K562 (cell line): ENCODE measurements at regions not wholly inside any gene's neighbourhood (a gene's known extent, or its start where the extent isn't known, plus 50 kb on each side); places are given as distances from the start of the nearest gene placed in this dataset.

ENCODE experiments used
- ATAC-seq: fragments of 200-7000 bp; cut with Tn5 transposase; 3 replicates; pipeline ENCODE4 v1.9.1; 2020; ENCODE audit warnings: moderate library complexity
- BruUV-seq: library from RNA; stranded (reverse); fragments of 400-500 nt; replicated peaks from 2 replicates; lab custom pipeline; 2021; lab: Mats Ljungman, UMichigan
- CTCF ChIA-PET: fragments of 300-600 bp; formaldehyde crosslinking; extraction: SDS; loops from one replicate; lab custom pipeline; 2021; ENCODE audit warnings: low intra/inter-chr PET ratio; lab: Yijun Ruan, JAX
- POLR2A ChIA-PET: fragments of 300-600, 350-650 bp; sonication (Branson Sonifier 250); formaldehyde crosslinking; extraction: SDS; loops from one replicate; lab custom pipeline; 2021; ENCODE audit warnings: antibody characterized with exemption, inconsistent platforms; lab: Yijun Ruan, JAX
- DNase-seq, 4 experiments: peaks; one replicate each; pipeline versions ENCODE4 v3.0.0 to v3.0.0-alpha.2; 2011 to 2018; ENCODE audit warnings: low spot score in 3 of 4, mixed read lengths in 3 of 4; ENCODE audit errors: extremely low read depth in 1 of 4
- FAIRE-seq: peaks from 2 replicates; lab custom pipeline; 2011; peaks lifted over from hg19 to GRCh38; lab: Jason Lieb, UNC
- H2AFZ ChIP-seq: 2 replicates; pipeline ENCODE4 v1.6.0; 2011; ENCODE audit warnings: low read depth, low read length, control low read depth, inconsistent platforms
- H3K27ac ChIP-seq: fragments of 200-600 bp; 3 replicates; pipeline ENCODE4 v1.8.0; 2011; ENCODE audit warnings: low read depth, mild to moderate bottlenecking, control low read depth, inconsistent platforms, low read length, moderate library complexity, mixed read lengths; ENCODE audit errors: extremely low read depth
- H3K27me3 ChIP-seq, 2 experiments: fragments of 300-600 bp in 1 of 2; 2 replicates in 1 of 2; 3 replicates in 1 of 2; pipeline versions ENCODE4 v1.6.0 to v1.8.0; 2011; ENCODE audit warnings: inconsistent platforms in 2 of 2, low read length in 2 of 2, mild to moderate bottlenecking in 1 of 2, mixed read lengths in 1 of 2, moderate library complexity in 1 of 2; ENCODE audit not compliant: control insufficient read depth in 2 of 2, insufficient read depth in 2 of 2
- H3K36me3 ChIP-seq: fragments of 300-600 bp; 3 replicates; pipeline ENCODE4 v1.8.0; 2011; ENCODE audit warnings: mild to moderate bottlenecking, low read length, inconsistent platforms; ENCODE audit not compliant: control insufficient read depth, insufficient read depth
- H3K4me1 ChIP-seq, 2 experiments: fragments of 200-600 bp in 1 of 2; replicated peaks in 1 of 2; 2 replicates in 1 of 2; 3 replicates in 1 of 2; pipeline versions ENCODE4 v1.5.1 to v1.8.0; 2011; ENCODE audit warnings: inconsistent platforms in 2 of 2, low read length in 2 of 2, mild to moderate bottlenecking in 1 of 2, mixed read lengths in 1 of 2, moderate library complexity in 1 of 2; ENCODE audit not compliant: control insufficient read depth in 2 of 2, insufficient read depth in 2 of 2
- H3K4me2 ChIP-seq: 2 replicates; pipeline ENCODE4 v1.6.1; 2011; ENCODE audit warnings: low read length, control low read depth, inconsistent platforms, mixed read lengths; ENCODE audit not compliant: insufficient read depth
- H3K4me3 ChIP-seq: fragments of 200-600 bp; sonication (generic), shearing (Covaris generic); 2 replicates; pipeline ENCODE4 v1.5.1; 2016; ENCODE audit warnings: control low read depth, inconsistent platforms
- H3K79me2 ChIP-seq: fragments of 200-600 bp; 3 replicates; pipeline ENCODE4 v1.8.0; 2011; ENCODE audit warnings: low read length, inconsistent platforms; ENCODE audit not compliant: control insufficient read depth, insufficient read depth
- H3K9ac ChIP-seq, 2 experiments: 2 replicates each; pipeline versions ENCODE4 v1.6.0 to v1.6.1; 2011; ENCODE audit warnings: low read depth in 2 of 2, low read length in 2 of 2, control low read depth in 1 of 2, inconsistent platforms in 1 of 2, mild to moderate bottlenecking in 1 of 2, mixed read lengths in 1 of 2; ENCODE audit not compliant: insufficient read depth in 1 of 2
- H3K9me1 ChIP-seq: one replicate; pipeline ENCODE4 v1.6.0; 2011; ENCODE audit warnings: inconsistent platforms, mild to moderate bottlenecking, low read length, moderate library complexity; ENCODE audit not compliant: control insufficient read depth, insufficient read depth
- H3K9me3 ChIP-seq: replicated peaks from 2 replicates; pipeline ENCODE4 v1.5.1; 2011; ENCODE audit warnings: low read depth, low read length, inconsistent platforms; ENCODE audit not compliant: control insufficient read depth, insufficient read depth
- H4K20me1 ChIP-seq: replicated peaks from 2 replicates; pipeline ENCODE4 v1.6.1; 2011; ENCODE audit warnings: low read length, inconsistent platforms, mixed read lengths; ENCODE audit not compliant: control insufficient read depth, insufficient read depth
- CBFA2T3 ChIP-seq: fragments of 450-650 bp; IDR thresholded peaks from 2 replicates; pipeline ENCODE4 v1.6.1; 2017
- CUX1 ChIP-seq: fragments of 200-800 bp; sonication (Bioruptor generic); IDR thresholded peaks from 2 replicates; pipeline ENCODE4 v1.6.1; 2016; ENCODE audit warnings: missing genetic modification characterization, missing compliant biosample characterization
- CXXC5 ChIP-seq: fragments of 250-450 bp; sonication (Bioruptor Pico); IDR thresholded peaks from 2 replicates; pipeline ENCODE4 v1.8.0; 2022; ENCODE audit warnings: inconsistent platforms, mild to moderate bottlenecking, moderate library complexity
- DPF2 ChIP-seq: fragments of 450-650 bp; IDR thresholded peaks from 2 replicates; pipeline ENCODE4 v1.6.1; 2016
- JUNB ChIP-seq: fragments of 450-650 bp; formaldehyde crosslinking; conservative IDR thresholded peaks from 2 replicates; pipeline ENCODE4 v1.4.0; 2020; ENCODE audit warnings: mild to moderate bottlenecking
- KDM4B ChIP-seq, 2 experiments: fragments of 450-650 bp in 1 of 2; sonication (generic) in 1 of 2; IDR thresholded peaks; 2 replicates each; pipeline ENCODE4 v1.6.1; 2016 to 2017; ENCODE audit warnings: borderline replicate concordance in 2 of 2, antibody characterized with exemption in 1 of 2, low read depth in 1 of 2, mild to moderate bottlenecking in 1 of 2
- RFX1 ChIP-seq: fragments of 450-650 bp; IDR thresholded peaks from 2 replicates; pipeline ENCODE4 v1.6.1; 2016; ENCODE audit warnings: mild to moderate bottlenecking, moderate library complexity
- SETDB1 ChIP-seq: IDR thresholded peaks from one replicate; pipeline ENCODE4 v1.6.1; 2012; ENCODE audit warnings: low read length, control low read depth, inconsistent platforms
- YBX1 ChIP-seq: fragments of 450-650 bp; IDR thresholded peaks from 2 replicates; pipeline ENCODE4 v1.7.1; 2016; ENCODE audit warnings: mild to moderate bottlenecking
- ZNF436 ChIP-seq: fragments of 250-450, 450-650 bp; sonication (Bioruptor Pico); formaldehyde crosslinking; IDR thresholded peaks from 2 replicates; pipeline ENCODE4 v1.7.0; 2020; ENCODE audit warnings: mild to moderate bottlenecking
- WGBS: fragments of 100-300 bp; shearing (Covaris generic); methylation state at CpG from one replicate; pipeline ENCODE4 v1.1.6; 2016; ENCODE audit warnings: low coverage, mixed read lengths; ENCODE audit not compliant: insufficient coverage; ENCODE audit errors: missing lambda C conversion rate; 5-methylcytosine and 5-hydroxymethylcytosine counted together
- in situ Hi-C: fragments of 300-500 bp; cut with MboI; formaldehyde crosslinking; loops from 4 replicates; pipeline ENCODE4 v1.15.0; 2018; ENCODE audit warnings: inconsistent platforms, mixed read lengths
- intact Hi-C: fragments of 100-400 bp; cut with micrococcal nuclease; formaldehyde crosslinking; loops from 2 replicates; pipeline ENCODE4 v1.14.2; 2022
- TF ChIP-seq, protein P1 (sequence below): sonication (generic); formaldehyde crosslinking; IDR thresholded peaks from 2 replicates; pipeline ENCODE4 v1.8.0; 2023; ENCODE audit warnings: missing genetic modification reagents, mild to moderate bottlenecking, borderline replicate concordance

- no peak for TF ChIP-seq CUX1 (CRISPR knock-in tag)
- TF ChIP-seq, all 486 proteins: peak for 1
Measured at GRCh38 chr10:81179805-81180452, 642.2 kb downstream of the SH2D4B start (continued).

GRCh38 chr10:81182296-81182695, 644.6 kb downstream of the SH2D4B start:
- DNase-seq (no peak), FAIRE-seq (no peak), ATAC-seq (no peak)
- Histone ChIP-seq H3K4me2 (no peak overlapping the region), H3K27me3 (no peaks in the 10 kb centered on the region), H3K4me3 (no peak overlapping the region), H3K27ac (no peak overlapping the region), H4K20me1 (no peaks in the 10 kb centered on the region), H3K79me2 (no peaks in the 10 kb centered on the region), H3K9me3 (peaks cover 4% of the 10 kb centered on the region), H3K9ac (no peak overlapping the region), H3K36me3 (no peaks in the 10 kb centered on the region), H3K4me1 (no peaks in the 10 kb centered on the region), H3K9me1 (no peaks in the 10 kb centered on the region), H2AFZ (no peak overlapping the region)
- BruUV-seq: no TSS peak
- ChIA-PET POLR2A (no interaction called here), CTCF (no interaction called here)
- WGBS: 4% methylated on average over 13 of the region's 13 CpGs
- TF ChIP-seq DPF2 (no peak), CXXC5 (CRISPR knock-in tag) (no peak), SETDB1 (no peak), ZNF436 (no peak), RFX1 (no peak), YBX1 (no peak), KDM4B (IDR thresholded peaks at IDR 0.05; ENCODE audit: borderline replicate concordance in 2 of 2, low read depth in 1 of 2) (no peak), JUNB (CRISPR knock-in tag) (no peak), CBFA2T3 (no peak)
- TF ChIP-seq, protein P1, sequence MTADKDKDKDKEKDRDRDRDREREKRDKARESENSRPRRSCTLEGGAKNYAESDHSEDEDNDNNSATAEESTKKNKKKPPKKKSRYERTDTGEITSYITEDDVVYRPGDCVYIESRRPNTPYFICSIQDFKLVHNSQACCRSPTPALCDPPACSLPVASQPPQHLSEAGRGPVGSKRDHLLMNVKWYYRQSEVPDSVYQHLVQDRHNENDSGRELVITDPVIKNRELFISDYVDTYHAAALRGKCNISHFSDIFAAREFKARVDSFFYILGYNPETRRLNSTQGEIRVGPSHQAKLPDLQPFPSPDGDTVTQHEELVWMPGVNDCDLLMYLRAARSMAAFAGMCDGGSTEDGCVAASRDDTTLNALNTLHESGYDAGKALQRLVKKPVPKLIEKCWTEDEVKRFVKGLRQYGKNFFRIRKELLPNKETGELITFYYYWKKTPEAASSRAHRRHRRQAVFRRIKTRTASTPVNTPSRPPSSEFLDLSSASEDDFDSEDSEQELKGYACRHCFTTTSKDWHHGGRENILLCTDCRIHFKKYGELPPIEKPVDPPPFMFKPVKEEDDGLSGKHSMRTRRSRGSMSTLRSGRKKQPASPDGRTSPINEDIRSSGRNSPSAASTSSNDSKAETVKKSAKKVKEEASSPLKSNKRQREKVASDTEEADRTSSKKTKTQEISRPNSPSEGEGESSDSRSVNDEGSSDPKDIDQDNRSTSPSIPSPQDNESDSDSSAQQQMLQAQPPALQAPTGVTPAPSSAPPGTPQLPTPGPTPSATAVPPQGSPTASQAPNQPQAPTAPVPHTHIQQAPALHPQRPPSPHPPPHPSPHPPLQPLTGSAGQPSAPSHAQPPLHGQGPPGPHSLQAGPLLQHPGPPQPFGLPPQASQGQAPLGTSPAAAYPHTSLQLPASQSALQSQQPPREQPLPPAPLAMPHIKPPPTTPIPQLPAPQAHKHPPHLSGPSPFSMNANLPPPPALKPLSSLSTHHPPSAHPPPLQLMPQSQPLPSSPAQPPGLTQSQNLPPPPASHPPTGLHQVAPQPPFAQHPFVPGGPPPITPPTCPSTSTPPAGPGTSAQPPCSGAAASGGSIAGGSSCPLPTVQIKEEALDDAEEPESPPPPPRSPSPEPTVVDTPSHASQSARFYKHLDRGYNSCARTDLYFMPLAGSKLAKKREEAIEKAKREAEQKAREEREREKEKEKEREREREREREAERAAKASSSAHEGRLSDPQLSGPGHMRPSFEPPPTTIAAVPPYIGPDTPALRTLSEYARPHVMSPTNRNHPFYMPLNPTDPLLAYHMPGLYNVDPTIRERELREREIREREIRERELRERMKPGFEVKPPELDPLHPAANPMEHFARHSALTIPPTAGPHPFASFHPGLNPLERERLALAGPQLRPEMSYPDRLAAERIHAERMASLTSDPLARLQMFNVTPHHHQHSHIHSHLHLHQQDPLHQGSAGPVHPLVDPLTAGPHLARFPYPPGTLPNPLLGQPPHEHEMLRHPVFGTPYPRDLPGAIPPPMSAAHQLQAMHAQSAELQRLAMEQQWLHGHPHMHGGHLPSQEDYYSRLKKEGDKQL (CRISPR knock-in tag): no peak
- intact Hi-C loops (no loop called here), in situ Hi-C loops (no loop called here)
